ENCODE measurements at regions not wholly inside any gene's neighbourhood (a gene's known extent, or its start where the extent isn't known, plus 50 kb on each side); places are given as distances from the start of the nearest gene placed in this dataset.

GRCh38 chr15:25060472-25060803, 105.7 kb downstream of the SNRPN start:
- no peaks in the 10 kb centered on the region for H3K4me1 Mint-ChIP-seq
- H3K4me3 ChIP-seq (ENCODE audit: control extremely low read depth in 1 of 5, extremely low read depth in 1 of 5, insufficient read depth in 1 of 5, low read depth in 2 of 5, low read length in 4 of 5): no peak overlapping the region
- no peaks in the 10 kb centered on the region for H3K79me2 ChIP-seq (ENCODE audit: control insufficient read depth, insufficient read depth, low read length)
- H3K36me3 ChIP-seq (replicated peaks in 1 of 2; ENCODE audit: control extremely low read depth in 1 of 2, control insufficient read depth in 1 of 2, extremely low read depth in 1 of 2, insufficient read depth in 2 of 2, low read length in 1 of 2): peaks cover 0 to 78% of the 10 kb centered on the region in 2 experiments
- DNase-seq: no peak
- no peak overlapping the region for H3K27ac Mint-ChIP-seq
- WGBS (ENCODE audit: insufficient coverage): 92% methylated on average over 7 of the region's 8 CpGs
- CTCF ChIA-PET: no interaction called here
- H3K9ac ChIP-seq (ENCODE audit: low read length): no peak overlapping the region
- H4K20me1 ChIP-seq (ENCODE audit: control insufficient read depth, insufficient read depth, low read length, poor library complexity, severe bottlenecking): no peaks in the 10 kb centered on the region
- no peak overlapping the region for H2AFZ ChIP-seq (ENCODE audit: insufficient read depth, low read depth, low read length, poor library complexity, severe bottlenecking)
- peaks cover 2 to 100% (median 100%) of the 10 kb centered on the region in 3 donors for H3K9me3 ChIP-seq (ENCODE audit: control extremely low read depth in 1 of 3, control insufficient read depth in 2 of 3, insufficient read depth in 1 of 3, low read length in 2 of 3)
- H3K4me3 Mint-ChIP-seq: no peak overlapping the region
- H3K4me2 ChIP-seq (replicated peaks; ENCODE audit: low read depth, low read length, poor library complexity, severe bottlenecking): no peak overlapping the region
- H3K4me1 ChIP-seq (ENCODE audit: control insufficient read depth in 2 of 2, insufficient read depth in 2 of 2, low read length in 2 of 2): no peaks in the 10 kb centered on the region
- no peaks in the 10 kb centered on the region for H3K27me3 Mint-ChIP-seq
- H3K27ac ChIP-seq (ENCODE audit: low read length in 2 of 2): no peak overlapping the region
- intact Hi-C loops (cut with micrococcal nuclease): no loop called here
- POLR2A ChIA-PET: no interaction called here
- peaks cover 44% of the 10 kb centered on the region for H3K9me3 Mint-ChIP-seq (ENCODE audit: insufficient read depth)
- H3K27me3 ChIP-seq (replicated peaks in 1 of 4; ENCODE audit: control extremely low read depth in 1 of 4, control insufficient read depth in 3 of 4, insufficient read depth in 4 of 4, low read length in 3 of 4): no peaks in the 10 kb centered on the region
- TF ChIP-seq CTCF (IDR thresholded peaks at IDR 0.05) (no peak), EZH2 (IDR thresholded peaks at IDR 0.05; ENCODE audit: borderline replicate concordance, insufficient read depth, low read depth, low read length, poor library complexity, severe bottlenecking) (no peak)
- no peak for ATAC-seq (ENCODE audit: low read depth)

- no peaks in the 10 kb centered on the region for H3K4me1 Mint-ChIP-seq
- no peaks in the 10 kb centered on the region for H3K27me3 Mint-ChIP-seq
- Histone ChIP-seq H4K20me1 (ENCODE audit: control insufficient read depth, insufficient read depth, low read length, poor library complexity, severe bottlenecking) (no peaks in the 10 kb centered on the region), H2AFZ (ENCODE audit: insufficient read depth, low read depth, low read length, poor library complexity, severe bottlenecking) (no peak overlapping the region), H3K27ac (ENCODE audit: low read length in 2 of 2) (no peak overlapping the region), H3K9ac (ENCODE audit: low read length) (no peak overlapping the region), H3K4me2 (replicated peaks; ENCODE audit: low read depth, low read length, poor library complexity, severe bottlenecking) (no peak overlapping the region), H3K36me3 (replicated peaks in 1 of 2; ENCODE audit: control extremely low read depth in 1 of 2, control insufficient read depth in 1 of 2, extremely low read depth in 1 of 2, insufficient read depth in 2 of 2, low read length in 1 of 2) (peaks cover 0 to 80% of the 10 kb centered on the region in 2 experiments), H3K27me3 (replicated peaks in 1 of 4; ENCODE audit: control extremely low read depth in 1 of 4, control insufficient read depth in 3 of 4, insufficient read depth in 4 of 4, low read length in 3 of 4) (no peaks in the 10 kb centered on the region), H3K9me3 (ENCODE audit: control extremely low read depth in 1 of 3, control insufficient read depth in 2 of 3, insufficient read depth in 1 of 3, low read length in 2 of 3) (peaks cover 2 to 100% (median 100%) of the 10 kb centered on the region in 3 donors), H3K4me3 (ENCODE audit: control extremely low read depth in 1 of 5, extremely low read depth in 1 of 5, insufficient read depth in 1 of 5, low read depth in 2 of 5, low read length in 4 of 5) (no peak overlapping the region), H3K79me2 (ENCODE audit: control insufficient read depth, insufficient read depth, low read length) (no peaks in the 10 kb centered on the region), H3K4me1 (ENCODE audit: control insufficient read depth in 2 of 2, insufficient read depth in 2 of 2, low read length in 2 of 2) (no peaks in the 10 kb centered on the region)
- no peak overlapping the region for H3K27ac Mint-ChIP-seq
- 86% methylated on average over 9 of the region's 10 CpGs for WGBS (ENCODE audit: insufficient coverage)
- no peak for DNase-seq
- POLR2A ChIA-PET: no interaction called here
- peaks cover 45% of the 10 kb centered on the region for H3K9me3 Mint-ChIP-seq (ENCODE audit: insufficient read depth)
- CTCF ChIA-PET: no interaction called here
- TF ChIP-seq CTCF (IDR thresholded peaks at IDR 0.05) (no peak), EZH2 (IDR thresholded peaks at IDR 0.05; ENCODE audit: borderline replicate concordance, insufficient read depth, low read depth, low read length, poor library complexity, severe bottlenecking) (no peak)
- ATAC-seq (ENCODE audit: low read depth): no peak
- intact Hi-C loops (cut with micrococcal nuclease): no loop called here
- H3K4me3 Mint-ChIP-seq: no peak overlapping the region
These were observed 106.3 kb downstream of the SNRPN start for GRCh38 chr15:25060996-25061620.
